PC-9 (cell line): ENCODE measurements at regions not wholly inside any gene's neighbourhood (a gene's known extent, or its start where the extent isn't known, plus 50 kb on each side); places are given as distances from the start of the nearest gene placed in this dataset.

Source experiments
- EZH2 ChIP-seq: fragments of 200-600 bp; sonication (generic); IDR thresholded peaks from 2 replicates; pipeline ENCODE4 v1.8.0; 2017; ENCODE audit warnings: antibody characterized with exemption, low read depth
- TF ChIP-seq, protein P1 (sequence below): fragments of 200-600 bp; sonication (generic); conservative IDR thresholded peaks from 2 replicates; pipeline ENCODE4 v1.6.1; 2017; ENCODE audit warnings: mixed run types, antibody characterized with exemption, mild to moderate bottlenecking, moderate library complexity

DNA sequence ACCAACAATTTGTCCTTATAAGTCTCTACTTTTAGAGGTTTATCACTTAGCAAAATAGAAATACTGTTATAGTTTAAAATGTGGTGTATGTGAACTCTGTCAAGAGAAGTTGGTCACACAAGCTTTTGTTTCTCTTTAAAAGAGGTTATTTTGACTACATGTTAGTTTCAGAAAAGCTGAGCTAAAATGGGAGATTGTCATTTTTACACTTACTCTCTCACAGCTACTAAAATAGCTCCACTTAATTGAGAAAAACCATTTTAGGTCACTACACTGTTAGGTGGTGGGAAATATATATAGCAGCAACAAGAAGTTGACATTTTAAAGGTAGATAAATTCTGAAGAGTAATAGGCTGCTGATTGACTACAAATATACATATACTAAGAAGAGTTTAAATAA, 161.5 kb upstream of the KCNJ3 start:
- TF ChIP-seq, protein P1, sequence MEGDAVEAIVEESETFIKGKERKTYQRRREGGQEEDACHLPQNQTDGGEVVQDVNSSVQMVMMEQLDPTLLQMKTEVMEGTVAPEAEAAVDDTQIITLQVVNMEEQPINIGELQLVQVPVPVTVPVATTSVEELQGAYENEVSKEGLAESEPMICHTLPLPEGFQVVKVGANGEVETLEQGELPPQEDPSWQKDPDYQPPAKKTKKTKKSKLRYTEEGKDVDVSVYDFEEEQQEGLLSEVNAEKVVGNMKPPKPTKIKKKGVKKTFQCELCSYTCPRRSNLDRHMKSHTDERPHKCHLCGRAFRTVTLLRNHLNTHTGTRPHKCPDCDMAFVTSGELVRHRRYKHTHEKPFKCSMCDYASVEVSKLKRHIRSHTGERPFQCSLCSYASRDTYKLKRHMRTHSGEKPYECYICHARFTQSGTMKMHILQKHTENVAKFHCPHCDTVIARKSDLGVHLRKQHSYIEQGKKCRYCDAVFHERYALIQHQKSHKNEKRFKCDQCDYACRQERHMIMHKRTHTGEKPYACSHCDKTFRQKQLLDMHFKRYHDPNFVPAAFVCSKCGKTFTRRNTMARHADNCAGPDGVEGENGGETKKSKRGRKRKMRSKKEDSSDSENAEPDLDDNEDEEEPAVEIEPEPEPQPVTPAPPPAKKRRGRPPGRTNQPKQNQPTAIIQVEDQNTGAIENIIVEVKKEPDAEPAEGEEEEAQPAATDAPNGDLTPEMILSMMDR: no peak
- no peak for TF ChIP-seq EZH2
